GM12878 (cell line): ENCODE measurements at regions not wholly inside any gene's neighbourhood (a gene's known extent, or its start where the extent isn't known, plus 50 kb on each side); places are given as distances from the start of the nearest gene placed in this dataset.

Experiments used
- ATAC-seq: fragments of 200-7000 bp; cut with Tn5 transposase; 3 replicates; pipeline ENCODE4 v1.9.1; 2020; ENCODE audit warnings: mild to moderate bottlenecking, moderate library complexity
- BruUV-seq: library from RNA; stranded (reverse); fragments of 400-500 nt; replicated peaks from 2 replicates; lab custom pipeline; 2021; lab: Mats Ljungman, UMichigan
- CTCF ChIA-PET: fragments of 300-600 bp; sonication (Branson Sonifier 250); formaldehyde crosslinking; extraction: SDS; loops from one replicate; lab custom pipeline; 2021; ENCODE audit warnings: inconsistent platforms; lab: Yijun Ruan, JAX
- POLR2A ChIA-PET: fragments of 350-600 bp; formaldehyde crosslinking; extraction: SDS; loops from one replicate; lab custom pipeline; 2021; ENCODE audit warnings: inconsistent platforms; lab: Charles Lee
- RAD21 ChIA-PET: fragments of 300-600 bp; sonication (Branson Sonifier 250); formaldehyde crosslinking; loops from one replicate; lab custom pipeline; 2023; ENCODE audit warnings: antibody characterized with exemption; ENCODE audit not compliant: unreplicated experiment; lab: Charles Lee
- SMC1A ChIA-PET: fragments of 300-600 bp; sonication (Branson Sonifier 250); formaldehyde crosslinking; loops from one replicate; lab custom pipeline; 2023; ENCODE audit not compliant: unreplicated experiment, uncharacterized antibody; lab: Charles Lee
- DNase-seq: peaks from one replicate; pipeline ENCODE4 v3.0.0-alpha.2; 2011; ENCODE audit warnings: low read depth, low spot score
- FAIRE-seq: peaks from 3 replicates; lab custom pipeline; 2011; peaks lifted over from hg19 to GRCh38; lab: Jason Lieb, UNC
- H2AFZ ChIP-seq: 2 replicates; pipeline ENCODE4 v1.6.0; 2011; ENCODE audit warnings: low read depth, low read length, control low read depth; ENCODE audit not compliant: control insufficient read depth
- H3K27ac ChIP-seq: 2 replicates; pipeline ENCODE4 v1.5.1; 2011; ENCODE audit warnings: control low read depth; ENCODE audit not compliant: control insufficient read depth, insufficient read depth
- H3K27me3 ChIP-seq, 2 experiments: replicated peaks in 1 of 2; 2 replicates each; pipeline versions ENCODE4 v1.6.0 to v1.6.1; 2011; ENCODE audit warnings: low read length in 1 of 2; ENCODE audit not compliant: control insufficient read depth in 2 of 2, insufficient read depth in 2 of 2
- H3K36me3 ChIP-seq, 2 experiments: 2 replicates each; pipeline ENCODE4 v1.5.1; 2011; ENCODE audit warnings: low read length in 1 of 2; ENCODE audit not compliant: control insufficient read depth in 2 of 2, insufficient read depth in 2 of 2
- H3K4me1 ChIP-seq: 2 replicates; pipeline ENCODE4 v1.6.1; 2011; ENCODE audit warnings: mild to moderate bottlenecking, low read length, moderate library complexity, mixed read lengths; ENCODE audit not compliant: control insufficient read depth, insufficient read depth
- H3K4me2 ChIP-seq: 2 replicates; pipeline ENCODE4 v1.6.0; 2011; ENCODE audit warnings: control low read depth; ENCODE audit not compliant: control insufficient read depth, insufficient read depth
- H3K4me3 ChIP-seq: fragments of 200-600 bp; sonication (generic); 2 replicates; pipeline ENCODE4 v1.5.1; 2016
- H3K79me2 ChIP-seq: 2 replicates; pipeline ENCODE4 v1.6.0; 2011; ENCODE audit warnings: low read length; ENCODE audit not compliant: control insufficient read depth, insufficient read depth
- H3K9ac ChIP-seq: 2 replicates; pipeline ENCODE4 v1.8.0; 2011; ENCODE audit warnings: low read length, control low read depth, mixed read lengths; ENCODE audit not compliant: control insufficient read depth, insufficient read depth
- H3K9me3 ChIP-seq: replicated peaks from 3 replicates; pipeline ENCODE4 v1.5.1; 2011; ENCODE audit warnings: mild to moderate bottlenecking, low read length; ENCODE audit not compliant: control insufficient read depth, insufficient read depth
- H4K20me1 ChIP-seq: 2 replicates; pipeline ENCODE4 v1.6.0; 2011; ENCODE audit not compliant: control insufficient read depth, insufficient read depth
- CBX3 ChIP-seq: fragments of 200-600 bp; sonication (generic); IDR thresholded peaks from 2 replicates; pipeline ENCODE4 v1.6.1; 2016; ENCODE audit warnings: low read depth, borderline replicate concordance
- CBX5 ChIP-seq: sonication (generic); IDR thresholded peaks from 2 replicates; pipeline ENCODE4 v1.6.1; 2016; ENCODE audit warnings: low read depth, moderate library complexity, mild to moderate bottlenecking, inconsistent platforms
- CHD1 ChIP-seq: IDR thresholded peaks from 2 replicates; pipeline ENCODE4 v1.6.1; 2012; ENCODE audit warnings: low read depth, low read length, improper control_type of control experiment
- EZH2 ChIP-seq: IDR thresholded peaks from 2 replicates; pipeline ENCODE4 v1.6.1; 2012; ENCODE audit warnings: low read depth, mild to moderate bottlenecking, control low read depth, inconsistent platforms, low read length, borderline replicate concordance; ENCODE audit not compliant: control insufficient read depth
- FOXK2 ChIP-seq: fragments of 450-650 bp; IDR thresholded peaks from 2 replicates; pipeline ENCODE4 v1.6.1; 2017; ENCODE audit warnings: mild to moderate bottlenecking, moderate library complexity
- IKZF1 ChIP-seq: fragments of 450-650 bp; conservative IDR thresholded peaks from 2 replicates; pipeline ENCODE4 v1.6.1; 2017; ENCODE audit warnings: antibody characterized with exemption, mild to moderate bottlenecking
- JUNB ChIP-seq: IDR thresholded peaks from 2 replicates; pipeline ENCODE4 v1.6.1; 2016; ENCODE audit warnings: antibody characterized with exemption, mild to moderate bottlenecking
- MXI1 ChIP-seq: fragments of 150-350 bp; IDR thresholded peaks from 2 replicates; pipeline ENCODE4 v1.6.1; 2011; ENCODE audit warnings: low read depth, mild to moderate bottlenecking, inconsistent platforms, low read length, improper control_type of control experiment
- MYB ChIP-seq: fragments of 150-350 bp; IDR thresholded peaks from 2 replicates; pipeline ENCODE4 v1.6.1; 2014; ENCODE audit warnings: mild to moderate bottlenecking, low read depth, low read length, borderline replicate concordance
- RCOR1 ChIP-seq: conservative IDR thresholded peaks from 2 replicates; pipeline ENCODE4 v1.6.1; 2012; ENCODE audit warnings: low read depth, low read length, improper control_type of control experiment
- RELA ChIP-seq: fragments of 450-650 bp; IDR thresholded peaks from 2 replicates; pipeline ENCODE4 v1.8.0; 2014; ENCODE audit warnings: borderline replicate concordance; ENCODE audit not compliant: partially characterized antibody
- SUPT20H ChIP-seq: IDR thresholded peaks from 2 replicates; pipeline ENCODE4 v1.6.1; 2011; ENCODE audit warnings: low read depth, mild to moderate bottlenecking, low read length, moderate library complexity, borderline replicate concordance; ENCODE audit not compliant: control insufficient read depth
- TAF1 ChIP-seq: IDR thresholded peaks from 2 replicates; pipeline ENCODE4 v1.6.1; 2011; ENCODE audit warnings: mild to moderate bottlenecking, low read depth, low read length, borderline replicate concordance
- YBX1 ChIP-seq: fragments of 450-650 bp; IDR thresholded peaks from 2 replicates; pipeline ENCODE4 v1.6.1; 2016; ENCODE audit warnings: antibody characterized with exemption
- WGBS: methylation state at CpG from one replicate; pipeline ENCODE4 v1.1.6; 2016; ENCODE audit warnings: low lambda C conversion rate; ENCODE audit not compliant: insufficient replicate concordance, insufficient coverage; ENCODE audit errors: missing lambda C conversion rate; 5-methylcytosine and 5-hydroxymethylcytosine counted together
- in situ Hi-C: fragments of 300-500 bp; cut with MboI; formaldehyde crosslinking; loops from 9 replicates; pipeline ENCODE4 v1.14.3; 2018; ENCODE audit warnings: mixed read lengths
- intact Hi-C: fragments of 100-400 bp; cut with micrococcal nuclease; formaldehyde crosslinking; loops from one replicate; pipeline ENCODE4 v1.14.2; 2022; ENCODE audit not compliant: unreplicated experiment
- TF ChIP-seq, protein P1 (sequence below): fragments of 450-650 bp; formaldehyde crosslinking; IDR thresholded peaks from 2 replicates; pipeline ENCODE4 v1.4.0; 2020; ENCODE audit warnings: mild to moderate bottlenecking, moderate library complexity
- TF ChIP-seq, protein P2 (sequence below): IDR thresholded peaks from 2 replicates; pipeline ENCODE4 v1.6.1; 2012; ENCODE audit warnings: low read length, inconsistent platforms
- TF ChIP-seq, protein P3 (sequence below): IDR thresholded peaks from 2 replicates; pipeline ENCODE4 v1.6.1; 2011; ENCODE audit warnings: low read depth, mild to moderate bottlenecking, low read length, moderate library complexity, borderline replicate concordance; ENCODE audit errors: extremely low read depth
- TF ChIP-seq, protein P4 (sequence below): fragments of 450-650 bp; IDR thresholded peaks from 2 replicates; pipeline ENCODE4 v1.6.1; 2018; ENCODE audit warnings: borderline replicate concordance, mild to moderate bottlenecking; ENCODE audit not compliant: partially characterized antibody

DNA sequence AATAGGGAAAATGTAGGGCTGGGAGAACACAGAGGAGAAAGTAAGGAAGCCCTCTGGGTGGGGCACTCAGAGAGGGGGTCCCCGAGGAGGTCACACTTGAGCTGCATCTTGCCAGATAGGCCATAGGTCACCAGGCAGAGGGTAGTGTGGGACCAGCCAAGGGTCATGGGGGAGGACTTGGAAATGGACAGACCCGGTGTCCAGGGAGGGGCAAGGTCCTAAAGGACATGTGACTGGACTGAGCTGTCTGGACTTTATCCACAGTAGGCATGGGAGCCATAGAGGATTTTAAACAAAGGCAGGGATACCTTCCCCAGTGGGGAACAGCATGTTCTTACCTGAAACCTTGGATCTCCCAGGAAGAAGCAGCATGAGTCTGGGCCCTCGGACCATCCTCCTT is 266.7 kb downstream of the LRFN2 start:
- Histone ChIP-seq H3K4me3 (no peak overlapping the region), H3K4me2 (no peak overlapping the region), H4K20me1 (no peaks in the 10 kb centered on the region), H2AFZ (no peak overlapping the region), H3K9ac (no peak overlapping the region), H3K36me3 (no peaks in the 10 kb centered on the region), H3K79me2 (no peaks in the 10 kb centered on the region), H3K27ac (no peak overlapping the region), H3K4me1 (no peaks in the 10 kb centered on the region), H3K27me3 (no peaks in the 10 kb centered on the region; a peak in 1 of 4 replicates), H3K9me3 (no peaks in the 10 kb centered on the region; the same call in 2 of the 3 replicates)
- ChIA-PET RAD21 (no interaction called here), POLR2A (no interaction called here), SMC1A (interaction anchor here (1.0 to 1.2 kb wide), 2 partner anchors 26 to 339 kb away, joined by 3 read pairs; no protein-coding TSS in a partner anchor), CTCF (interaction anchor here (1.5 kb wide), 1 partner anchor 11 kb away, joined by 3 read pairs; no protein-coding TSS in a partner anchor)
- TF ChIP-seq YBX1 (no peak), RELA (no peak), MYB (no peak), TAF1 (no peak), IKZF1 (no peak), MXI1 (no peak), CBX5 (no peak), RCOR1 (no peak), FOXK2 (no peak), JUNB (no peak), SUPT20H (no peak), EZH2 (no peak), CBX3 (no peak), CHD1 (no peak)
- TF ChIP-seq, protein P1, sequence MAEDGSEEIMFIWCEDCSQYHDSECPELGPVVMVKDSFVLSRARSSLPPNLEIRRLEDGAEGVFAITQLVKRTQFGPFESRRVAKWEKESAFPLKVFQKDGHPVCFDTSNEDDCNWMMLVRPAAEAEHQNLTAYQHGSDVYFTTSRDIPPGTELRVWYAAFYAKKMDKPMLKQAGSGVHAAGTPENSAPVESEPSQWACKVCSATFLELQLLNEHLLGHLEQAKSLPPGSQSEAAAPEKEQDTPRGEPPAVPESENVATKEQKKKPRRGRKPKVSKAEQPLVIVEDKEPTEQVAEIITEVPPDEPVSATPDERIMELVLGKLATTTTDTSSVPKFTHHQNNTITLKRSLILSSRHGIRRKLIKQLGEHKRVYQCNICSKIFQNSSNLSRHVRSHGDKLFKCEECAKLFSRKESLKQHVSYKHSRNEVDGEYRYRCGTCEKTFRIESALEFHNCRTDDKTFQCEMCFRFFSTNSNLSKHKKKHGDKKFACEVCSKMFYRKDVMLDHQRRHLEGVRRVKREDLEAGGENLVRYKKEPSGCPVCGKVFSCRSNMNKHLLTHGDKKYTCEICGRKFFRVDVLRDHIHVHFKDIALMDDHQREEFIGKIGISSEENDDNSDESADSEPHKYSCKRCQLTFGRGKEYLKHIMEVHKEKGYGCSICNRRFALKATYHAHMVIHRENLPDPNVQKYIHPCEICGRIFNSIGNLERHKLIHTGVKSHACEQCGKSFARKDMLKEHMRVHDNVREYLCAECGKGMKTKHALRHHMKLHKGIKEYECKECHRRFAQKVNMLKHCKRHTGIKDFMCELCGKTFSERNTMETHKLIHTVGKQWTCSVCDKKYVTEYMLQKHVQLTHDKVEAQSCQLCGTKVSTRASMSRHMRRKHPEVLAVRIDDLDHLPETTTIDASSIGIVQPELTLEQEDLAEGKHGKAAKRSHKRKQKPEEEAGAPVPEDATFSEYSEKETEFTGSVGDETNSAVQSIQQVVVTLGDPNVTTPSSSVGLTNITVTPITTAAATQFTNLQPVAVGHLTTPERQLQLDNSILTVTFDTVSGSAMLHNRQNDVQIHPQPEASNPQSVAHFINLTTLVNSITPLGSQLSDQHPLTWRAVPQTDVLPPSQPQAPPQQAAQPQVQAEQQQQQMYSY, result no peak
- TF ChIP-seq, protein P2, sequence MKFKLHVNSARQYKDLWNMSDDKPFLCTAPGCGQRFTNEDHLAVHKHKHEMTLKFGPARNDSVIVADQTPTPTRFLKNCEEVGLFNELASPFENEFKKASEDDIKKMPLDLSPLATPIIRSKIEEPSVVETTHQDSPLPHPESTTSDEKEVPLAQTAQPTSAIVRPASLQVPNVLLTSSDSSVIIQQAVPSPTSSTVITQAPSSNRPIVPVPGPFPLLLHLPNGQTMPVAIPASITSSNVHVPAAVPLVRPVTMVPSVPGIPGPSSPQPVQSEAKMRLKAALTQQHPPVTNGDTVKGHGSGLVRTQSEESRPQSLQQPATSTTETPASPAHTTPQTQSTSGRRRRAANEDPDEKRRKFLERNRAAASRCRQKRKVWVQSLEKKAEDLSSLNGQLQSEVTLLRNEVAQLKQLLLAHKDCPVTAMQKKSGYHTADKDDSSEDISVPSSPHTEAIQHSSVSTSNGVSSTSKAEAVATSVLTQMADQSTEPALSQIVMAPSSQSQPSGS, result no peak
- TF ChIP-seq, protein P3, sequence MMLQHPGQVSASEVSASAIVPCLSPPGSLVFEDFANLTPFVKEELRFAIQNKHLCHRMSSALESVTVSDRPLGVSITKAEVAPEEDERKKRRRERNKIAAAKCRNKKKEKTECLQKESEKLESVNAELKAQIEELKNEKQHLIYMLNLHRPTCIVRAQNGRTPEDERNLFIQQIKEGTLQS, result no peak
- TF ChIP-seq, protein P4, sequence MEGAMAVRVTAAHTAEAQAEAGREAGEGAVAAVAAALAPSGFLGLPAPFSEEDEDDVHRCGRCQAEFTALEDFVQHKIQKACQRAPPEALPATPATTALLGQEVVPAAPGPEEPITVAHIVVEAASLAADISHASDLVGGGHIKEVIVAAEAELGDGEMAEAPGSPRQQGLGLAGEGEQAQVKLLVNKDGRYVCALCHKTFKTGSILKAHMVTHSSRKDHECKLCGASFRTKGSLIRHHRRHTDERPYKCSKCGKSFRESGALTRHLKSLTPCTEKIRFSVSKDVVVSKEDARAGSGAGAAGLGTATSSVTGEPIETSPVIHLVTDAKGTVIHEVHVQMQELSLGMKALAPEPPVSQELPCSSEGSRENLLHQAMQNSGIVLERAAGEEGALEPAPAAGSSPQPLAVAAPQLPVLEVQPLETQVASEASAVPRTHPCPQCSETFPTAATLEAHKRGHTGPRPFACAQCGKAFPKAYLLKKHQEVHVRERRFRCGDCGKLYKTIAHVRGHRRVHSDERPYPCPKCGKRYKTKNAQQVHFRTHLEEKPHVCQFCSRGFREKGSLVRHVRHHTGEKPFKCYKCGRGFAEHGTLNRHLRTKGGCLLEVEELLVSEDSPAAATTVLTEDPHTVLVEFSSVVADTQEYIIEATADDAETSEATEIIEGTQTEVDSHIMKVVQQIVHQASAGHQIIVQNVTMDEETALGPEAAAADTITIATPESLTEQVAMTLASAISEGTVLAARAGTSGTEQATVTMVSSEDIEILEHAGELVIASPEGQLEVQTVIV, result no peak
- intact Hi-C loops, result no loop called here
- no TSS peak for BruUV-seq
- in situ Hi-C loops, result no loop called here
- FAIRE-seq (no peak), DNase-seq (no peak), ATAC-seq (no peak)
- WGBS, result 13% methylated on average over 3 of the region's 3 CpGs
